CD4-positive, alpha-beta T cell (primary cell): ENCODE measurements at regions not wholly inside any gene's neighbourhood (a gene's known extent, or its start where the extent isn't known, plus 50 kb on each side); places are given as distances from the start of the nearest gene placed in this dataset.

Experiments used
- ATAC-seq: fragments of 200-7000 bp; cut with Tn5 transposase; one replicate; pipeline ENCODE4 v1.10.0; 2022; ENCODE audit warnings: mild to moderate bottlenecking; ENCODE audit not compliant: poor library complexity
- CTCF ChIA-PET: fragments of 350-600 bp; sonication (Branson Sonifier 250); formaldehyde crosslinking; loops from one replicate; lab custom pipeline; 2021; ENCODE audit warnings: antibody characterized with exemption, inconsistent platforms; lab: Charles Lee
- POLR2A ChIA-PET: fragments of 350-600 bp; sonication (Branson Sonifier 250); formaldehyde crosslinking; loops from one replicate; lab custom pipeline; 2021; ENCODE audit warnings: antibody characterized with exemption, inconsistent platforms; lab: Charles Lee
- DNase-seq, 14 experiments: peaks; one replicate each; pipeline ENCODE4 v3.0.0-alpha.2; 2013 to 2020; ENCODE audit warnings: mixed read lengths in 2 of 14
- H3K27ac ChIP-seq, 2 donors: one replicate each; pipeline versions ENCODE4 v1.5.1 to v1.7.0; 2013; ENCODE audit warnings: low read length in 2 of 2, low read depth in 1 of 2, mild to moderate bottlenecking in 1 of 2
- H3K27me3 ChIP-seq, 2 experiments: 1 replicate in 1 of 2; 2 replicates in 1 of 2; pipeline versions ENCODE4 v1.6.1 to v1.7.0; 2013; ENCODE audit warnings: low read length in 2 of 2, control low read depth in 1 of 2, mild to moderate bottlenecking in 1 of 2, moderate library complexity in 1 of 2; ENCODE audit not compliant: insufficient read depth in 2 of 2, control insufficient read depth in 1 of 2
- H3K36me3 ChIP-seq: one replicate; pipeline ENCODE4 v1.6.1; 2013; ENCODE audit warnings: low read length, control low read depth; ENCODE audit not compliant: insufficient read depth
- H3K4me1 ChIP-seq: one replicate; pipeline ENCODE4 v1.6.1; 2013; ENCODE audit warnings: low read length, control low read depth; ENCODE audit not compliant: insufficient read depth
- H3K4me3 ChIP-seq: one replicate; pipeline ENCODE4 v1.5.1; 2013; ENCODE audit warnings: mild to moderate bottlenecking, low read length, moderate library complexity
- H3K9me3 ChIP-seq, 2 experiments: 1 replicate in 1 of 2; 2 replicates in 1 of 2; pipeline versions ENCODE4 v1.6.1 to v1.7.0; 2013; ENCODE audit warnings: low read length in 2 of 2, mild to moderate bottlenecking in 2 of 2, control low read depth in 1 of 2, moderate library complexity in 1 of 2; ENCODE audit not compliant: control insufficient read depth in 1 of 2, insufficient read depth in 1 of 2
- H3K27ac Mint-ChIP-seq: one replicate; pipeline ENCODE4 v1.8.0; 2020; ENCODE audit warnings: mixed read lengths
- H3K27me3 Mint-ChIP-seq: one replicate; pipeline ENCODE4 v1.8.0; 2021; ENCODE audit warnings: mixed read lengths
- H3K36me3 Mint-ChIP-seq: one replicate; pipeline ENCODE4 v1.8.0; 2021; ENCODE audit warnings: low read depth, mixed read lengths
- H3K4me1 Mint-ChIP-seq: one replicate; pipeline ENCODE4 v1.8.0; 2021; ENCODE audit warnings: low read depth, mixed read lengths
- H3K4me3 Mint-ChIP-seq: one replicate; pipeline ENCODE4 v1.8.0; 2020; ENCODE audit warnings: mild to moderate bottlenecking, mixed read lengths
- H3K9me3 Mint-ChIP-seq: one replicate; pipeline ENCODE4 v1.8.0; 2020; ENCODE audit warnings: mixed read lengths
- intact Hi-C, 2 experiments: fragments of 100-400 bp; cut with DNase I in 1 of 2; cut with micrococcal nuclease in 1 of 2; formaldehyde crosslinking; loops; one replicate each; pipeline versions ENCODE4 v1.15.1 to v1.9.0; 2023 to 2025; cut with DNase I, micrococcal nuclease
- TF ChIP-seq, protein P1 (sequence below): fragments of 200-600 bp; IDR thresholded peaks from one replicate; pipeline ENCODE4 v1.8.0; 2022; ENCODE audit warnings: antibody characterized with exemption, mild to moderate bottlenecking

DNA sequence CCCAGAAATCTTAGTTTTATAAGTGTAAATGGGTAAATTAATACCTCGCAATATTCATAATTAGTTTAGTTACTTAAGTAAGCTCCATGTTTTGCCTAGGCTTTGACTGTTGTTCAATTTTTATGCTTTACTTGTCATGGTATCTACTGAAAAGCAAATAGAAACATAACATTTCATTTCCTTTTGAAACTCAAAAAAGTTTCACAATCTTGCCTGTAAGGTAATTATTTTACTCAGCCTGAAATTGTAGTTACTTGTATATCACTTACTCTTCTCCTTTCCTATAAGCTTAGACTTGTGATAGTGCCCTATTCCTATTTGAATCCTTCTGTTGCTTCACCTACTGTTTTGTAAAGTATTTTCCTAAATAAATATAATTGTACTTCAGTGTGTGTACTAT lies 914.4 kb upstream of the COX7C start:
- intact Hi-C loops = no loop called here
- ChIA-PET CTCF (no interaction called here), POLR2A (no interaction called here)
- Histone ChIP-seq H3K27ac (no peak overlapping the region), H3K4me1 (no peaks in the 10 kb centered on the region), H3K36me3 (no peaks in the 10 kb centered on the region), H3K4me3 (no peak overlapping the region), H3K27me3 (no peaks in the 10 kb centered on the region), H3K9me3 (no peaks in the 10 kb centered on the region)
- Mint-ChIP-seq H3K27ac (no peak overlapping the region), H3K4me1 (no peaks in the 10 kb centered on the region), H3K27me3 (no peaks in the 10 kb centered on the region), H3K36me3 (no peaks in the 10 kb centered on the region), H3K9me3 (no peaks in the 10 kb centered on the region), H3K4me3 (no peak overlapping the region)
- no peak for ATAC-seq
- TF ChIP-seq, protein P1, sequence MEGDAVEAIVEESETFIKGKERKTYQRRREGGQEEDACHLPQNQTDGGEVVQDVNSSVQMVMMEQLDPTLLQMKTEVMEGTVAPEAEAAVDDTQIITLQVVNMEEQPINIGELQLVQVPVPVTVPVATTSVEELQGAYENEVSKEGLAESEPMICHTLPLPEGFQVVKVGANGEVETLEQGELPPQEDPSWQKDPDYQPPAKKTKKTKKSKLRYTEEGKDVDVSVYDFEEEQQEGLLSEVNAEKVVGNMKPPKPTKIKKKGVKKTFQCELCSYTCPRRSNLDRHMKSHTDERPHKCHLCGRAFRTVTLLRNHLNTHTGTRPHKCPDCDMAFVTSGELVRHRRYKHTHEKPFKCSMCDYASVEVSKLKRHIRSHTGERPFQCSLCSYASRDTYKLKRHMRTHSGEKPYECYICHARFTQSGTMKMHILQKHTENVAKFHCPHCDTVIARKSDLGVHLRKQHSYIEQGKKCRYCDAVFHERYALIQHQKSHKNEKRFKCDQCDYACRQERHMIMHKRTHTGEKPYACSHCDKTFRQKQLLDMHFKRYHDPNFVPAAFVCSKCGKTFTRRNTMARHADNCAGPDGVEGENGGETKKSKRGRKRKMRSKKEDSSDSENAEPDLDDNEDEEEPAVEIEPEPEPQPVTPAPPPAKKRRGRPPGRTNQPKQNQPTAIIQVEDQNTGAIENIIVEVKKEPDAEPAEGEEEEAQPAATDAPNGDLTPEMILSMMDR = no peak
- DNase-seq = no peak

DNA sequence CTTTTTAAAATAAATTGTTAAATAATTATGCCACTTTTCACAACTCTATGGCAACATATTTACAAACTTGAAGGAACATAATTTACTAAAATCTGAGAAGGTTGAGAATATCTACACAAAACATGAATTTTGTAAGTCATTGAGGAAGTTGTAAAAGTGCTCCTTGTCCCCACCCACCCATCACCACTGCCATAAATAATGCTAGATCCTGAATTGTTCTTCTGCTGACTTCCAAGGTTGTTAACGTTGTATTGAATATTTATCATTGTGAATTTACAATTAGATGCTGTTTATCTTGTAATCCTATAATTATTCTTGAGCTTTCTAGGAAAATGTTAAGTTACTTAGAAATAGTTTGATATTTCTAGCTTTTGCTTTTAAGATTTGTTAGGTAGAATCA lies 908.0 kb upstream of the COX7C start:
- intact Hi-C loops = no loop called here
- no peaks in the 10 kb centered on the region for H3K36me3 ChIP-seq
- H3K4me1 ChIP-seq = no peaks in the 10 kb centered on the region
- Mint-ChIP-seq H3K27ac (no peak overlapping the region), H3K4me3 (no peak overlapping the region), H3K9me3 (no peaks in the 10 kb centered on the region), H3K27me3 (no peaks in the 10 kb centered on the region), H3K36me3 (no peaks in the 10 kb centered on the region), H3K4me1 (no peaks in the 10 kb centered on the region)
- no peak overlapping the region for H3K4me3 ChIP-seq
- H3K9me3 ChIP-seq = peaks cover 0 to 3% of the 10 kb centered on the region in 2 experiments
- no peaks in the 10 kb centered on the region for H3K27me3 ChIP-seq
- DNase-seq (no peak), ATAC-seq (no peak)
- H3K27ac ChIP-seq = no peak overlapping the region
- TF ChIP-seq, protein P1 = no peak
- POLR2A ChIA-PET = no interaction called here
- CTCF ChIA-PET = no interaction called here

DNA sequence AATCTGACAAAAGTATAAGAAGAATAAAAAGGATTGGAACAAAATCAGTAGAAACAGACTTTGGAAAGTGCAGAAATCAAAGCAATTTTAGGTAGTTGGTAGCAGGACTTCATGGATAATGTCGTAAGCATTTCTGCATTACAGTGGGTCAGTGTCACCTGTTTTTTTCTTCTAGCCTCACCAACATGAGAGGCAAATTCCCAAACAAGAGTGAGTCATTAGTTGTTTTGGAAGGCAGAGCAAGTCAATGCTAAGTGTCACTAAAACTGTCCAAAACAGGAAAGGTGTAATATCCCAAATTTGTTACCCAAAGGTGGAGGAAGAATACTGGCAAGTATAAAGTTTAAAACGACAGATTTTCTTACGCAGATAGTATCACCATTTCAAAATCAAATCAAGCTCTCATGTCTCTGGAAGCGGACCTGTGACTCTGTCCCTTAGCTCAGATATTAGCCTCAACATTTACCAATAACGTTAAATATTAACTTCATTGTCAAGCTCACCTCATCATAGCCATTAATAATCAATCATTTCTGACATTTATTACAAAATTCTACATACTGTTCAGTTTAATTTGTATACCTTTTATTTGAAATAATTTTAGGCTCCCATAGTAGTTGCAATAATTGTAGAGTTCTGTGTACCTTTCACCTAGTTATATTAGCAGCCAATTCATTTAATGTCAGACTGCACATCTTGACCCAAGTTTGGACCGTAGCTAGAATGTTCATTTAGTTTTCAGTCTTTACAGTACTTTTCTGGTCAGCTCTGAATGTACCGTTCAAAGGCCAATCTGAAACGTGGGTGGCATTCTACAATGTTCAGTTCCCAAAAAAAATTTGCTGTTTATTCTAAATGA lies 901.2 kb upstream of the COX7C start:
- Histone ChIP-seq H3K27me3 (no peaks in the 10 kb centered on the region), H3K4me1 (no peaks in the 10 kb centered on the region), H3K36me3 (no peaks in the 10 kb centered on the region), H3K4me3 (no peak overlapping the region), H3K9me3 (peaks cover 0 to 7% of the 10 kb centered on the region in 2 experiments), H3K27ac (no peak overlapping the region)
- Mint-ChIP-seq H3K9me3 (no peaks in the 10 kb centered on the region), H3K4me3 (no peak overlapping the region), H3K4me1 (no peaks in the 10 kb centered on the region), H3K27me3 (no peaks in the 10 kb centered on the region), H3K27ac (no peak overlapping the region), H3K36me3 (no peaks in the 10 kb centered on the region)
- TF ChIP-seq, protein P1 = no peak
- intact Hi-C loops = no loop called here
- POLR2A ChIA-PET = no interaction called here
- ATAC-seq = no peak
- CTCF ChIA-PET = no interaction called here
- DNase-seq = no peak
